AG04450 (cell line): ENCODE measurements at regions not wholly inside any gene's neighbourhood (a gene's known extent, or its start where the extent isn't known, plus 50 kb on each side); places are given as distances from the start of the nearest gene placed in this dataset.
"Not testable (repeated sequence)": the region's sequence is repeated elsewhere in the genome, so short reads cannot be mapped to it uniquely, and the experiment has no call there.

Source experiments
- CTCF ChIA-PET: fragments of 300-600, 350-600 bp; formaldehyde crosslinking; extraction: SDS; loops from one replicate; lab custom pipeline; 2022; ENCODE audit warnings: antibody characterized with exemption, inconsistent platforms; lab: Charles Lee
- POLR2A ChIA-PET: fragments of 350-600 bp; formaldehyde crosslinking; extraction: SDS; loops from one replicate; lab custom pipeline; 2021; ENCODE audit warnings: antibody characterized with exemption, inconsistent platforms; lab: Yijun Ruan, JAX
- DNase-seq: peaks from one replicate; pipeline ENCODE4 v3.0.0-alpha.2; 2011; ENCODE audit warnings: low read depth, low spot score
- H3K27ac ChIP-seq: one replicate; pipeline ENCODE4 v1.5.1; 2012; ENCODE audit warnings: low read depth, low read length, control low read depth
- H3K27me3 ChIP-seq: one replicate; pipeline ENCODE4 v1.6.0; 2012; ENCODE audit warnings: low read length; ENCODE audit not compliant: control insufficient read depth, insufficient read depth
- H3K4me3 ChIP-seq: 2 replicates; pipeline ENCODE4 v1.5.1; 2011; ENCODE audit warnings: mild to moderate bottlenecking, low read depth, low read length, control low read depth
- H3K9me3 ChIP-seq: 2 replicates; pipeline ENCODE4 v1.5.1; 2012; ENCODE audit warnings: low read length; ENCODE audit not compliant: control insufficient read depth, insufficient read depth
- CTCF ChIP-seq: IDR thresholded peaks from 2 replicates; pipeline ENCODE4 v1.5.1; 2011; ENCODE audit warnings: low read depth, low read length, control low read depth, inconsistent platforms

GRCh38 chr6:78749326-78749725 is 118.0 kb upstream of the IRAK1BP1 start:
- H3K27me3 ChIP-seq, result no peaks in the 10 kb centered on the region
- POLR2A ChIA-PET, result no interaction called here
- peak; percentile 2 for DNase-seq
- H3K9me3 ChIP-seq, result no peaks in the 10 kb centered on the region
- CTCF ChIA-PET, result no interaction called here
- H3K27ac ChIP-seq, result no peak overlapping the region
- no peak overlapping the region for H3K4me3 ChIP-seq
- no peak for TF ChIP-seq CTCF

- POLR2A ChIA-PET, H3K4me3 ChIP-seq, H3K27ac ChIP-seq, H3K27me3 ChIP-seq, DNase-seq, CTCF ChIA-PET, H3K9me3 ChIP-seq: not testable (repeated sequence)
Observed at GRCh38 chr6:78758297-78758798, 109.0 kb upstream of the IRAK1BP1 start.

- no peak for DNase-seq
- TF ChIP-seq CTCF, result no peak
- Histone ChIP-seq H3K9me3 (no peaks in the 10 kb centered on the region), H3K27me3 (no peaks in the 10 kb centered on the region), H3K27ac (no peak overlapping the region), H3K4me3 (no peak overlapping the region)
- CTCF ChIA-PET, result no interaction called here
- POLR2A ChIA-PET, result no interaction called here
Observed at GRCh38 chr6:78768271-78768670, 99.1 kb upstream of the IRAK1BP1 start.

- ChIA-PET CTCF (no interaction called here), POLR2A (no interaction called here)
- Histone ChIP-seq H3K27me3 (no peaks in the 10 kb centered on the region), H3K4me3 (no peak overlapping the region), H3K27ac (no peak overlapping the region), H3K9me3 (no peaks in the 10 kb centered on the region)
- DNase-seq, result no peak
- TF ChIP-seq CTCF, result no peak
Observed at GRCh38 chr6:78770765-78771164, 96.6 kb upstream of the IRAK1BP1 start.

- H3K9me3 ChIP-seq, result no peaks in the 10 kb centered on the region
- H3K4me3 ChIP-seq, result no peak overlapping the region
- ChIA-PET POLR2A (no interaction called here), CTCF (interaction anchor here (0.6 kb wide), 1 partner anchor 1102 kb away, joined by 3 read pairs; no protein-coding TSS in a partner anchor)
- H3K27me3 ChIP-seq, result no peaks in the 10 kb centered on the region
- TF ChIP-seq CTCF, result no peak
- H3K27ac ChIP-seq, result no peak overlapping the region
- no peak for DNase-seq
Observed at GRCh38 chr6:78771586-78771985, 95.8 kb upstream of the IRAK1BP1 start.

- no peak for TF ChIP-seq CTCF
- H3K4me3 ChIP-seq, result no peak overlapping the region
- DNase-seq, result no peak
- no peaks in the 10 kb centered on the region for H3K27me3 ChIP-seq
- no peaks in the 10 kb centered on the region for H3K9me3 ChIP-seq
- no peak overlapping the region for H3K27ac ChIP-seq
- POLR2A ChIA-PET, result no interaction called here
- CTCF ChIA-PET, result no interaction called here
Observed at GRCh38 chr6:78781001-78781400, 86.3 kb upstream of the IRAK1BP1 start.

- DNase-seq, H3K4me3 ChIP-seq, H3K9me3 ChIP-seq, H3K27me3 ChIP-seq, CTCF ChIA-PET, H3K27ac ChIP-seq: not testable (repeated sequence)
- POLR2A ChIA-PET, result interaction anchor here (0.6 kb wide), 1 partner anchor 1313 kb away, joined by 5 read pairs; no protein-coding TSS in a partner anchor
Observed at GRCh38 chr6:78783366-78783765, 84.0 kb upstream of the IRAK1BP1 start.
